OCI-LY1 (cell line): ENCODE measurements at regions not wholly inside any gene's neighbourhood (a gene's known extent, or its start where the extent isn't known, plus 50 kb on each side); places are given as distances from the start of the nearest gene placed in this dataset.

Experiments used
- H2AFZ ChIP-seq: fragments of 200-600 bp; sonication (generic), shearing (Covaris generic); 2 replicates; pipeline ENCODE4 v1.6.0; 2014; ENCODE audit warnings: antibody characterized with exemption, mild to moderate bottlenecking, low read length
- H3F3A ChIP-seq: fragments of 200-600 bp; sonication (generic), shearing (Covaris generic); 2 replicates; pipeline ENCODE4 v1.6.0; 2014; ENCODE audit warnings: mild to moderate bottlenecking, antibody characterized with exemption, low read length, moderate library complexity; ENCODE audit not compliant: insufficient read depth
- H3K27ac ChIP-seq: fragments of 200-600 bp; sonication (generic); 2 replicates; pipeline ENCODE4 v1.5.1; 2014; ENCODE audit warnings: low read length, mixed run types, mild to moderate bottlenecking, low read depth; ENCODE audit not compliant: poor library complexity, severe bottlenecking
- H3K27me3 ChIP-seq: fragments of 200-600 bp; sonication (generic); 2 replicates; pipeline ENCODE4 v1.6.0; 2014; ENCODE audit warnings: antibody characterized with exemption, mild to moderate bottlenecking, low read length, moderate library complexity; ENCODE audit not compliant: insufficient read depth
- H3K36me3 ChIP-seq: fragments of 200-600 bp; sonication (generic); 2 replicates; pipeline ENCODE4 v1.6.1; 2014; ENCODE audit warnings: mild to moderate bottlenecking, antibody characterized with exemption, low read length, moderate library complexity, mixed read lengths; ENCODE audit not compliant: insufficient read depth
- H3K4me1 ChIP-seq: fragments of 200-600 bp; sonication (generic); 2 replicates; pipeline ENCODE4 v1.5.1; 2014; ENCODE audit warnings: mild to moderate bottlenecking, low read length, moderate library complexity; ENCODE audit not compliant: insufficient read depth, severe bottlenecking
- H3K4me2 ChIP-seq: fragments of 200-600 bp; sonication (generic), shearing (Covaris generic); 2 replicates; pipeline ENCODE4 v1.6.1; 2014; ENCODE audit warnings: low read length
- H3K4me3 ChIP-seq: fragments of 200-600 bp; sonication (generic); 2 replicates; pipeline ENCODE4 v1.5.1; 2014; ENCODE audit warnings: low read length, low read depth, mild to moderate bottlenecking, mixed read lengths; ENCODE audit not compliant: poor library complexity, severe bottlenecking
- H3K79me2 ChIP-seq: fragments of 200-600 bp; shearing (Covaris generic); 2 replicates; pipeline ENCODE4 v1.6.1; 2016; ENCODE audit warnings: mixed run types, low read length, mixed read lengths; ENCODE audit not compliant: insufficient read depth
- H3K9ac ChIP-seq: fragments of 200-600 bp; sonication (generic), shearing (Covaris generic); 2 replicates; pipeline ENCODE4 v1.6.1; 2014; ENCODE audit warnings: mild to moderate bottlenecking, low read length, mixed read lengths
- H3K9me2 ChIP-seq: fragments of 200-600 bp; sonication (generic), shearing (Covaris generic); 2 replicates; pipeline ENCODE4 v1.6.1; 2014; ENCODE audit warnings: low read depth, mild to moderate bottlenecking, low read length, mixed read lengths
- H3K9me3 ChIP-seq: fragments of 200-600 bp; shearing (Covaris generic); 2 replicates; pipeline ENCODE4 v1.6.1; 2014; ENCODE audit warnings: low read length, mixed read lengths
- H4K20me1 ChIP-seq: fragments of 200-600 bp; sonication (generic), shearing (Covaris generic); 2 replicates; pipeline ENCODE4 v1.6.0; 2016; ENCODE audit warnings: mild to moderate bottlenecking, low read length; ENCODE audit not compliant: insufficient read depth
- EZH2 ChIP-seq: fragments of 200-600 bp; sonication (generic), shearing (Covaris generic); IDR thresholded peaks from 2 replicates; pipeline ENCODE4 v1.8.0; 2017; ENCODE audit warnings: borderline replicate concordance, mixed run types, mild to moderate bottlenecking, antibody characterized with exemption, low read length, moderate library complexity, mixed read lengths
- TF ChIP-seq, protein P1 (sequence below): fragments of 200-600 bp; sonication (generic), shearing (Covaris generic); IDR thresholded peaks from 2 replicates; pipeline ENCODE4 v1.5.1; 2017; ENCODE audit warnings: mild to moderate bottlenecking, antibody characterized with exemption, low read length, moderate library complexity, mixed read lengths

GRCh38 chr14:40601063-40601462 is 1005.6 kb upstream of the LRFN5 start:
- Histone ChIP-seq H3K4me2 (no peak overlapping the region), H3K27ac (no peak overlapping the region), H3K9ac (no peak overlapping the region), H3K9me2 (no peaks in the 10 kb centered on the region), H3K36me3 (no peaks in the 10 kb centered on the region), H3K9me3 (no peaks in the 10 kb centered on the region), H3K27me3 (no peaks in the 10 kb centered on the region), H3K4me3 (no peak overlapping the region), H3K79me2 (no peaks in the 10 kb centered on the region), H4K20me1 (no peaks in the 10 kb centered on the region), H3F3A (no peaks in the 10 kb centered on the region), H3K4me1 (no peaks in the 10 kb centered on the region), H2AFZ (no peak overlapping the region)
- TF ChIP-seq EZH2, result no peak
- TF ChIP-seq, protein P1, sequence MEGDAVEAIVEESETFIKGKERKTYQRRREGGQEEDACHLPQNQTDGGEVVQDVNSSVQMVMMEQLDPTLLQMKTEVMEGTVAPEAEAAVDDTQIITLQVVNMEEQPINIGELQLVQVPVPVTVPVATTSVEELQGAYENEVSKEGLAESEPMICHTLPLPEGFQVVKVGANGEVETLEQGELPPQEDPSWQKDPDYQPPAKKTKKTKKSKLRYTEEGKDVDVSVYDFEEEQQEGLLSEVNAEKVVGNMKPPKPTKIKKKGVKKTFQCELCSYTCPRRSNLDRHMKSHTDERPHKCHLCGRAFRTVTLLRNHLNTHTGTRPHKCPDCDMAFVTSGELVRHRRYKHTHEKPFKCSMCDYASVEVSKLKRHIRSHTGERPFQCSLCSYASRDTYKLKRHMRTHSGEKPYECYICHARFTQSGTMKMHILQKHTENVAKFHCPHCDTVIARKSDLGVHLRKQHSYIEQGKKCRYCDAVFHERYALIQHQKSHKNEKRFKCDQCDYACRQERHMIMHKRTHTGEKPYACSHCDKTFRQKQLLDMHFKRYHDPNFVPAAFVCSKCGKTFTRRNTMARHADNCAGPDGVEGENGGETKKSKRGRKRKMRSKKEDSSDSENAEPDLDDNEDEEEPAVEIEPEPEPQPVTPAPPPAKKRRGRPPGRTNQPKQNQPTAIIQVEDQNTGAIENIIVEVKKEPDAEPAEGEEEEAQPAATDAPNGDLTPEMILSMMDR, result no peak

- no peaks in the 10 kb centered on the region for H3K9me2 ChIP-seq
- H3F3A ChIP-seq, result no peaks in the 10 kb centered on the region
- no peak overlapping the region for H3K4me2 ChIP-seq
- no peaks in the 10 kb centered on the region for H3K4me1 ChIP-seq
- TF ChIP-seq, protein P1, result no peak
- TF ChIP-seq EZH2, result no peak
- H3K27ac ChIP-seq, result no peak overlapping the region
- H3K79me2 ChIP-seq, result no peaks in the 10 kb centered on the region
- H2AFZ ChIP-seq, result no peak overlapping the region; the same call in 1 of the 2 replicates
- H3K36me3 ChIP-seq, result no peaks in the 10 kb centered on the region
- H3K27me3 ChIP-seq, result no peaks in the 10 kb centered on the region
- no peak overlapping the region for H3K9ac ChIP-seq
- no peak overlapping the region for H3K4me3 ChIP-seq
- no peaks in the 10 kb centered on the region for H3K9me3 ChIP-seq
- H4K20me1 ChIP-seq, result no peaks in the 10 kb centered on the region
These were observed 1007.0 kb upstream of the LRFN5 start for GRCh38 chr14:40599725-40600124.

GRCh38 chr14:40581264-40581663 is 1025.4 kb upstream of the LRFN5 start:
- Histone ChIP-seq H3K9me3 (no peaks in the 10 kb centered on the region), H3K4me3 (no peak overlapping the region), H3K79me2 (no peaks in the 10 kb centered on the region), H3K27ac (no peak overlapping the region), H2AFZ (peak overlapping the region; percentile 70; the same call in 1 of the 2 replicates), H3K4me1 (peaks cover 5% of the 10 kb centered on the region), H3K36me3 (no peaks in the 10 kb centered on the region), H3K4me2 (no peak overlapping the region), H4K20me1 (no peaks in the 10 kb centered on the region), H3K9me2 (no peaks in the 10 kb centered on the region), H3F3A (no peaks in the 10 kb centered on the region), H3K27me3 (no peaks in the 10 kb centered on the region), H3K9ac (no peak overlapping the region)
- TF ChIP-seq EZH2, result no peak
- TF ChIP-seq, protein P1, result no peak
